ENCODE measurements at regions not wholly inside any gene's neighbourhood (a gene's known extent, or its start where the extent isn't known, plus 50 kb on each side); places are given as distances from the start of the nearest gene placed in this dataset.
"Not testable (repeated sequence)": the region's sequence is repeated elsewhere in the genome, so short reads cannot be mapped to it uniquely, and the experiment has no call there.

DNA sequence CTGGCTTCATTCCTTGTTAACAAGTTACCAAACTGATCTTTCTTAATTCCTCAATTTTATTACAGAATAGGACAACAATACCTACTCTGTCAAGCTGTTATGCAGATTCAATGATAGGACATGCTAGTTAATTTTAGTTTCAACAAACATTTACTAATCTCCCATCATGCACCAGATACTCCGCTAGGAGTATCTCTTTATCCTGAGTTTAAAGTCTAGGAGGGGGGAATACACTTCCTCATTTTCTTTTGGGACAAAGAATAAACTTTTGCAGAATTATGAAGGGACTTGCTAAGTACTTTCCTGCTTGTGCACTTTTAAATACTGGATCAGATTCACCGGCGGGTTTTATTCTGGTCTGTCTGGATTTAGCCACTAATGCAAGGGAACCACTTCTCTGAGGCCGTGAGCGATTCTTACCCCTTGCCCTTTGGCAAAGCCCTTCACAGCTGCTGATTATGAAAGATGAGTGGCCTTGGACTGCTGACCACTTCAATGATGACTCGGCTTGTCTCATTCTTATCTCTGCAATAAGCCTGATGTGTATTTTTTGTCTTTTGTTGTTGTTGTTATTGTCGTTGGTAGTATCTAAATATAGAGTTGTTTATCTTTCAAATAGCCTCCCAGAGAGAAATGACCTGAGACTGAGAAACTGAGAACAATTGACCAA lies 73.9 kb downstream of the RMI1 start:
- Mint-ChIP-seq H3K27me3 (ENCODE audit: insufficient read depth) (peaks cover 4% of the 10 kb centered on the region), H3K36me3 (ENCODE audit: low read depth) (no peaks in the 10 kb centered on the region), H3K27ac (no peak overlapping the region), H3K9me3 (no peaks in the 10 kb centered on the region), H3K4me3 (no peak overlapping the region), H3K4me1 (ENCODE audit: low read depth) (peaks cover 6% of the 10 kb centered on the region)
- DNase-seq (ENCODE audit: low spot score), result no peak
- intact Hi-C loops (cut with micrococcal nuclease), result no loop called here

DNA sequence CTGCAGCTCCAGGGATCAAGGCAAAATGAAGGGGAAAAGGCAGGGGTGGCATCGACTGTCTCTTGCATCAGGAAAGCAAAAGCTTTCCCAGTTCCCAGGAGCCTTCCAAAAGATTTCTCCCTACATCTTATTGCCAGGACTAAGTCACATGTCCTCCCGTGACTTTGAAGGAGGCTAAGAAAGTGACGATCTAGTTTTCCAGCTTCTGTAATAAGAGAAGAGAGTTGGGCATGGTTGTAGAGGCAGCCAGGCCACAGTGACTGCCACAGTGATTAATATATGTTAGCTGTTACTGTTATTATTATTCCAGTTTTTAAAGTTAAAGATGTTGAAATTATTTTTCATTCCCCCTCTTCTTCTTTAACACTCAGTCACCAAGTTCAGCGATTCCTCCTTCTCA lies 77.1 kb downstream of the RMI1 start:
- H3K4me3 Mint-ChIP-seq, result no peak overlapping the region
- intact Hi-C loops (cut with micrococcal nuclease), result no loop called here
- no peak overlapping the region for H3K27ac Mint-ChIP-seq
- H3K27me3 Mint-ChIP-seq (ENCODE audit: insufficient read depth), result peaks cover 5% of the 10 kb centered on the region
- no peaks in the 10 kb centered on the region for H3K4me1 Mint-ChIP-seq (ENCODE audit: low read depth)
- DNase-seq (ENCODE audit: low spot score), result no peak
- no peaks in the 10 kb centered on the region for H3K36me3 Mint-ChIP-seq (ENCODE audit: low read depth)
- no peaks in the 10 kb centered on the region for H3K9me3 Mint-ChIP-seq

DNA sequence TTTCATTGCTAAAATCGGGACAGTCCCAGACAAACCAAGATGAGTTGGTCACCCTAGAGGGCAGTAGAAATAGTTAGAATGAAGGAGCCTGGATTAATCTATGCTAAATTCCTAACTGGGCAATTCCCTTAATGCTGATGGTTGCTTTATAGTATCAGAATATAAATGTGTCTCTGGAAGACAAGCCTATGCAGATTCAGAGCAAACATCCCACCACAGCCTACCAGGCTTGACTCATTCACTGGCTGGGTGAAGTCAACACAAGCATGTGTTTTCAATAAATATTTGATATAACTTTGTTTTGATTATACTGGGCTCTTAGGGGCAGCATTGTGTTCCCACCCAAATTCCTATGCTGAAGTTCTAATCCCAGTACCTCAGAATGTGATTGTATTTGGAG lies 79.3 kb downstream of the RMI1 start:
- Mint-ChIP-seq H3K36me3 (ENCODE audit: low read depth) (no peaks in the 10 kb centered on the region), H3K4me3 (no peak overlapping the region), H3K4me1 (ENCODE audit: low read depth) (no peaks in the 10 kb centered on the region), H3K27ac (no peak overlapping the region), H3K27me3 (ENCODE audit: insufficient read depth) (peaks cover 9% of the 10 kb centered on the region), H3K9me3 (no peaks in the 10 kb centered on the region)
- DNase-seq (ENCODE audit: low spot score), result no peak
- intact Hi-C loops (cut with micrococcal nuclease), result no loop called here

DNA sequence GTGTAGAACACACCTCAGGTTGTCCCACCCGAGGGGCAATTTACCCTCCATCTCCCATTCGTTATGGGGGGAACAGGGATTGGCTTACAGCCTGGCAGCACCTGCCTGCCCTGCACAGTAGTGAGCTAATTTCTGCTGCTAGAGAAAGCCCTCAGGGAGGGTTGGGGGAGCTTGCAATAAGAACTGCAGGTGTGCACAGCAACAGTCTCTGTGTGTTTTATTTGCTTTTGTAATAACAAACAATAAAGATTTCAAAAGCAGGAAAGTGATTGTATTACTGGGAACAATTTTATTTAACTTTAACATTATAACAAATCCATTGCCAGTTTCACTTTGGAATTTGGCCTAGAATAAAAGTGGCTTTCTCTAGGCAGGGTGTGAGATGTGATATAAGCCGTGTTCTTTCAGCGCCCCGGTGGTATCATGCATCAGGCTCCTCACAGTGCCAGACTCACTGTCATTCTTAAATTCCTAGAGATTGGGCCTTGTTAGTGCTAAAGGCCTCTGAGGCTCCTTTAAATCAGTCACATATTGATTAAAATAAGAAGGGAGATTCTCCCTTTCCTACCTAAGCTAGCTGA lies 81.1 kb downstream of the RMI1 start:
- H3K4me3 Mint-ChIP-seq, result no peak overlapping the region
- intact Hi-C loops (cut with micrococcal nuclease), result no loop called here
- no peak overlapping the region for H3K27ac Mint-ChIP-seq
- no peaks in the 10 kb centered on the region for H3K4me1 Mint-ChIP-seq (ENCODE audit: low read depth)
- no peaks in the 10 kb centered on the region for H3K36me3 Mint-ChIP-seq (ENCODE audit: low read depth)
- no peaks in the 10 kb centered on the region for H3K9me3 Mint-ChIP-seq
- DNase-seq (ENCODE audit: low spot score), result no peak
- H3K27me3 Mint-ChIP-seq (ENCODE audit: insufficient read depth), result peaks cover 9% of the 10 kb centered on the region

DNA sequence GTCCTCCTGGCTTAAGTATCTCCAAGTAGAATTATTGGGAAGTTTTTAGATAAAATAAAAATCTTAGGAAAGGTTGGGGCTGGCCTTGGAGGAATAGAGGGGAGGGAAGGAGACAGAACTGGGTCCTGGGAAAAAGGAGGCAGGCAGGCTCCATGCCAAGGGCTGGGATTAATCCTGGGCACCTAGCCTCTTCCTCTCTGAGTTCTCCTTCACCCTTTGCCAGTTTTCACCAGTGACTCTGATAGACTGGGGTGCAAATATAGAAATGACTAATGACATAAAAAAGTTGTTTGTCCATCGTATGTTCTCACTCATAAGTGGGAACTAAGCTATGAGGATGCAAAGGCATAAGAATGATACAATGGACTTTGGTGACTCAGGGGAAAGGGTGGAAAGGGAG lies 81.9 kb downstream of the RMI1 start:
- no peaks in the 10 kb centered on the region for H3K4me1 Mint-ChIP-seq (ENCODE audit: low read depth)
- H3K27me3 Mint-ChIP-seq (ENCODE audit: insufficient read depth), result peaks cover 9% of the 10 kb centered on the region
- no peak for DNase-seq (ENCODE audit: low spot score)
- H3K9me3 Mint-ChIP-seq, result no peaks in the 10 kb centered on the region
- no peaks in the 10 kb centered on the region for H3K36me3 Mint-ChIP-seq (ENCODE audit: low read depth)
- no peak overlapping the region for H3K4me3 Mint-ChIP-seq
- no peak overlapping the region for H3K27ac Mint-ChIP-seq
- intact Hi-C loops (cut with micrococcal nuclease), result no loop called here

DNA sequence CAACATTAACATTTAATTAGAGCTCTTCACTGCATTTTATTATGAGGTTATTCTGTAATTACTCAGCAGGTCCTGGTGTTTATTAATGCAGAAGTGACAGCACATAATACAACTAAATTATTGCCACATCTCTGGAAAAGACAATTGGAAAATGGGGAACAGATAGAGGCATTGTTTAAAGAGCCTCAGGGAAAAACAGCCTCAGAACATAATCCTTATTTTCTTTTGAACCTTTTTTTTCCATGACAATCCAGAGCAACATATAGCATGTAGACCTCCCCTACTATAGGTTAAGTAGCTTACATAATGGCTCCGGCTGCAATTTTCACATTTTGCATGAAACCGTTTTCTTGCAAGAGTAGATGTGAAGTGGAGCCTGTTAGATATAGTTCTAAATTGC lies 87.2 kb downstream of the RMI1 start:
- DNase-seq (ENCODE audit: low spot score), result no peak
- Mint-ChIP-seq H3K36me3 (ENCODE audit: low read depth) (no peaks in the 10 kb centered on the region), H3K9me3 (no peaks in the 10 kb centered on the region), H3K27me3 (ENCODE audit: insufficient read depth) (peaks cover 6% of the 10 kb centered on the region), H3K4me1 (ENCODE audit: low read depth) (no peaks in the 10 kb centered on the region), H3K4me3 (no peak overlapping the region), H3K27ac (no peak overlapping the region)
- intact Hi-C loops (cut with micrococcal nuclease), result no loop called here

DNA sequence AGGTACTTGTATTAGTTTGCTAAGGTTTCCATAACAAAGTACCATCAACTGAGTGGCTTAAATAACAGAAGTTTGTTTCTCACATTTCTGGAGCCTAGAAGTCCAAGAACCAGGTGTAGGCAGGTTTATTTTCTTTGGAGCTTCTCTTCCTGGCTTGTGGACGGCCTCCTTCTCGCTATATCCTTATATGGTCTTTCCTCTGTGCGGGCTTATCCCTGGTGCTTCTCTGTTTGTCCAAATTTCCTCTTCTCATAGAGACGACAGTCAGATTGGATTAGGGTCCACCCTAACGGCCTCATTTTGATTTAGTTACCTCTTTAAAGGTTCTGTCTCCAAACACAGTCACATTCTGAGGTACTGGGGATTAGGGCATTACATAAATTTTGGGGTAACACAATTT lies 88.3 kb downstream of the RMI1 start:
- Mint-ChIP-seq H3K36me3 (ENCODE audit: low read depth) (no peaks in the 10 kb centered on the region), H3K27ac (no peak overlapping the region), H3K4me1 (ENCODE audit: low read depth) (no peaks in the 10 kb centered on the region), H3K27me3 (ENCODE audit: insufficient read depth) (peaks cover 3% of the 10 kb centered on the region), H3K9me3 (no peaks in the 10 kb centered on the region), H3K4me3 (no peak overlapping the region)
- DNase-seq (ENCODE audit: low spot score), result no peak
- intact Hi-C loops (cut with micrococcal nuclease), result no loop called here

DNA sequence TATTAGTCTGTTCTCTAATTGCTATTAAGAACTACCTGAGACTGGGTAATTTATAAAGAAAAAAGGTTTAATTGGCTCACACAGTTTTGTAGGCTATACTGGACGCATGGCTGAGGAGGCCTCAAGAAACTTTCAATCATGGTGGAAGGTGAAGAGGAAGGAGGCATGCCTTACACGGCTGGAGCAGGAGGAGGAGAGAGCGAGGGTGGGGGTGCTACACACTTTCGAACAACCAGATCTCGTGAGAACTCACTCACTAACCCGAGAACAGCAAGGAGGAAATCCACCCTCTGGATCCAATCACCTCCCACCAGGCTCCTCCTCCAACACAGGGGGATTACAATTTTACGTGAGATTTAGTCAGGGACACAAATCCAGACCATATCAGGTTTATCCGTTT lies 90.0 kb downstream of the RMI1 start:
- Mint-ChIP-seq H3K27me3 (ENCODE audit: insufficient read depth) (peaks cover 2% of the 10 kb centered on the region), H3K27ac (no peak overlapping the region), H3K4me1 (ENCODE audit: low read depth) (no peaks in the 10 kb centered on the region), H3K4me3 (no peak overlapping the region), H3K9me3 (no peaks in the 10 kb centered on the region), H3K36me3 (ENCODE audit: low read depth) (no peaks in the 10 kb centered on the region)
- no peak for DNase-seq (ENCODE audit: low spot score)
- intact Hi-C loops (cut with micrococcal nuclease), result no loop called here

DNA sequence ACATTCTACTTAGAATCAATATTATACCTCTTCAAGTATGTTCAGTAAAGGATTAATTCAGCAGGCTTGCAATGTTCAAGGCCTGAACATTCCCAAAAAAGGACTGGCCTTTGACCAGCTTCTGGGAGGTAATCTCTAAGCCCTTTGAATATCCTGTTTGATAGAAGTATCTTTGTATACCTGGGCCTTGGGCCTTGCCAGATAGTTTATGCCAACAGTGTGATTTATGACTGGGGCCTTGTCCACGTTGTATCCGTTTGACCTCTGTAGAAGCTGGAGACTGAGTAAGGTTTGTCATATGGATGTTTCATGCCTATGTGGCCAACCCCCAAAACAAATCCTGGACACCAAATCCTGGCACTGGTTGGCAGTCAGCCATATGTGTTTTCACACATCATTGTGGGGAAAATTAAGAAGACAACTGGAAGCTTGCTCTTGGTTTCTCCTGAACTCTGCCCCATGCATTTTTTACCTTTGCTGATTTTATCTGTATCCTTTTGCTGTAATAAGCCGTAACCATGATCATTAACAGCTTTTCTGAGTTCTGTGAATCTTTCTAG lies 92.1 kb downstream of the RMI1 start:
- no peak for DNase-seq (ENCODE audit: low spot score)
- H3K27me3 Mint-ChIP-seq (ENCODE audit: insufficient read depth), result peaks cover 2% of the 10 kb centered on the region
- no peaks in the 10 kb centered on the region for H3K36me3 Mint-ChIP-seq (ENCODE audit: low read depth)
- H3K27ac Mint-ChIP-seq, result no peak overlapping the region
- H3K9me3 Mint-ChIP-seq, result no peaks in the 10 kb centered on the region
- H3K4me1 Mint-ChIP-seq (ENCODE audit: low read depth), result no peaks in the 10 kb centered on the region
- intact Hi-C loops (cut with micrococcal nuclease), result no loop called here
- H3K4me3 Mint-ChIP-seq, result no peak overlapping the region

DNA sequence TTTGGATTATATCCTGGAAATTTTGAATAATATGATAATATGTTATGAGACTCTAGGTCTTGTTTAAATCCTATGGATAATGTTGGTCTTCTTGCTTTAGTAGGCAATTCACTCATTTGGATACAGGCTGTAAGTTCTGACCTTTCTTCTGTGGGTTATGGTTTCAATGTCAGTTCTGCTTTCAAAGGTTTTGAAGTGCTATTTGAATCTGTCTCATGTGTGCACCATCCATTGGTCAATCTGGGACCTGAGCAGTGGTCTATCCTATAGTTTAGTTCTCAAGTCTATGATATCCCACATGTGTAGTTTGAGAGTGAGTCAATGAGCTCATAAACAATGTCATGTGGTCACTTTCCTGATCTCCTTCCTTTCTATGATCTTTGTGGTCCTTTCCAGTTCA lies 94.4 kb downstream of the RMI1 start:
- H3K4me3 Mint-ChIP-seq, result no peak overlapping the region
- intact Hi-C loops (cut with micrococcal nuclease), result no loop called here
- no peak overlapping the region for H3K27ac Mint-ChIP-seq
- no peak for DNase-seq (ENCODE audit: low spot score)
- H3K4me1 Mint-ChIP-seq (ENCODE audit: low read depth), result no peaks in the 10 kb centered on the region
- H3K27me3 Mint-ChIP-seq (ENCODE audit: insufficient read depth), result peaks cover 4% of the 10 kb centered on the region
- no peaks in the 10 kb centered on the region for H3K9me3 Mint-ChIP-seq
- no peaks in the 10 kb centered on the region for H3K36me3 Mint-ChIP-seq (ENCODE audit: low read depth)

DNA sequence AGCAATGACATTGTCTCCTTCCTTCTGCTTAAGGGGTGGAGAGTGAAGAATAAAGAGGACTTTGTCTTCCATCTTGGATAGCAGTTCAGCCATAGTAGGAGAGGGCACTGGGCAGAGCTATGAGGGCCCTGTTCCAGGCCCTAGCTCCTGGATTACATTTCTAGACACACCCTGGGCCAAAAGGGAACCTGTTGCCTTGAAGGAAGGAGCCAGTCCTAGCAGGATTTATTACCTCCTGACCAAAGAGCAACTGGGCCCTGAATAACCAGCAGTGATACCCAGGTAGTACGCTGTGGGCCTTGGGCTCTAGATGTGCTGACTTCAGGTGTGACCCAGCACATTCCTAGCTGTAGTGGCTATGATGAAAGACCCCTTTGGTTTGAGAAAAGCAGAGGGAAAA lies 95.8 kb downstream of the RMI1 start:
- no peak for DNase-seq (ENCODE audit: low spot score)
- Mint-ChIP-seq H3K27me3 (ENCODE audit: insufficient read depth) (peaks cover 7% of the 10 kb centered on the region), H3K4me1 (ENCODE audit: low read depth) (no peaks in the 10 kb centered on the region), H3K9me3 (no peaks in the 10 kb centered on the region), H3K4me3 (no peak overlapping the region), H3K27ac (no peak overlapping the region), H3K36me3 (ENCODE audit: low read depth) (no peaks in the 10 kb centered on the region)
- intact Hi-C loops (cut with micrococcal nuclease), result no loop called here

DNA sequence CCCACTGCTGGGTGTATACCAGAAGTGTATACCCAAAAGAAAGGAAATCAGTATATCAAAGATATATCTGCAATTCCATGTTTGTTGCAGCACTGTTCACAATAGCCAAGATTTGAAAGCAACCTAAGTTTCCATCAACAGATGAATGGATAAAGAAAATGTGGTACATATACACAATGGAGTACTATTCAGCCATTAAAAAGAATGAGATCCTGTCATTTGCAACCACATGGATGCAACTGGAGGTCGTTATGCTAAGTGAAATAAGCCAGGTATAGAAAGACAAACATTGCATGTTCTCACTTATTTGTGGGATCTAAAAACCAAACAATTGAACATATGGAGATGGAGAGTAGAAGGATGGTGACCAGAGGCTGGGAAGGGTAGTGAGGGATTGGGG lies 97.2 kb downstream of the RMI1 start:
- intact Hi-C loops (cut with micrococcal nuclease); H3K27ac Mint-ChIP-seq; DNase-seq (ENCODE audit: low spot score); H3K9me3 Mint-ChIP-seq; H3K4me1 Mint-ChIP-seq (ENCODE audit: low read depth); H3K36me3 Mint-ChIP-seq (ENCODE audit: low read depth); H3K4me3 Mint-ChIP-seq; H3K27me3 Mint-ChIP-seq (ENCODE audit: insufficient read depth): not testable (repeated sequence)

DNA sequence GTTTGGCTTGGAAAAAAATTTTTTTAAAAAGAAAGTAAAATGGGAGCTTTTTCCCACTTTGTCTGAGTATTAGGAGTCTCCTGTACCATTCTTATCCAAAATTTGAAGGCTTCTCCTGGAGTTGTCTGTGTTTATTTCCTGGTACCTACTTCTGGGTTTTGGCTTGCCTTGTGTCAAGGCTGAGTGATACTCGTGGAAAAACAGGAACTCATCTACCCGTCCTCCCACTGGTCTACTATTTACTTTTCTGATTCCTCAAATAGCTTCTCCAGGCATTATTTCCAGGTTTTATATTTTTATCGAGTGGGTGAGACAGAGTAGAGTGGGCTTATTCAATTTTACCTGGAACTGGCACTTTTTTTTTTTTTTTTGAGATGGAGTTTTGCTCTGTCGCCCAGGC lies 99.4 kb downstream of the RMI1 start:
- Mint-ChIP-seq H3K4me3 (no peak overlapping the region), H3K36me3 (ENCODE audit: low read depth) (no peaks in the 10 kb centered on the region), H3K9me3 (no peaks in the 10 kb centered on the region), H3K27me3 (ENCODE audit: insufficient read depth) (peaks cover 8% of the 10 kb centered on the region), H3K4me1 (ENCODE audit: low read depth) (no peaks in the 10 kb centered on the region), H3K27ac (no peak overlapping the region)
- intact Hi-C loops (cut with micrococcal nuclease), result no loop called here
- DNase-seq (ENCODE audit: low spot score), result no peak

All from activated T-helper 1 cell treated with anti-CD3 and anti-CD28 coated beads, Interleukin-12 subunit alpha, Interleukin-12 subunit beta, Interleukin-2, Interleukin-4 antibody, amounts not matched to agents 30 ng/mL and 10 ng/mL and 1 ng/mL, durations not matched to agents 14 hours and 24 hours and 36 hours (primary cell).